ENCODE measurements at regions not wholly inside any gene's neighbourhood (a gene's known extent, or its start where the extent isn't known, plus 50 kb on each side); places are given as distances from the start of the nearest gene placed in this dataset.

DNA sequence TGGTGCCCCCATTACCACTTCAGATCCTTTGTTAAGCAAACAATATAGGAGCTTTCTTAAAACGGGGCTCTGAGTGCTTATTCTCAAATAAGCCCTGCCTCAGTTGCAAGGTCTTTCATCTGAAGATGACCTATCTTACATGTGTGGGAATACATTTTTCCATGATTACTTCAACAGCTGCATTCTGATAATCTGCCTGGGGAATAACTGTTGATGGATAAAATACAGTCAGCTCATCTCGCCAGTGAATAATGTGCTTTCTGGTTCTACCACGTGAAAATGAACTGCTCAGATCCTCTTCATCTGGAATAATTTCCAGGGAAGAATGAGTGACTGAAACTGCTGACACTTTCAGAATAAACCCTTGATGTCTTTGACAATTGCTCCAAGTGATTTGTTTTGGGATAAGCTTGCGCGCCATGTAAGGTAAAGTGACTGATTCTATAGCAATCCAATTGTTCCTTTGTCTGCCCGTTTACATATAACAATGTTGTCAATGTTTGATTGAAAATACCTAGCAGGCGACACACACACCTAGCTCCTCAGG is 161.3 kb downstream of the RTL9 start:
- TF ChIP-seq, protein P1, sequence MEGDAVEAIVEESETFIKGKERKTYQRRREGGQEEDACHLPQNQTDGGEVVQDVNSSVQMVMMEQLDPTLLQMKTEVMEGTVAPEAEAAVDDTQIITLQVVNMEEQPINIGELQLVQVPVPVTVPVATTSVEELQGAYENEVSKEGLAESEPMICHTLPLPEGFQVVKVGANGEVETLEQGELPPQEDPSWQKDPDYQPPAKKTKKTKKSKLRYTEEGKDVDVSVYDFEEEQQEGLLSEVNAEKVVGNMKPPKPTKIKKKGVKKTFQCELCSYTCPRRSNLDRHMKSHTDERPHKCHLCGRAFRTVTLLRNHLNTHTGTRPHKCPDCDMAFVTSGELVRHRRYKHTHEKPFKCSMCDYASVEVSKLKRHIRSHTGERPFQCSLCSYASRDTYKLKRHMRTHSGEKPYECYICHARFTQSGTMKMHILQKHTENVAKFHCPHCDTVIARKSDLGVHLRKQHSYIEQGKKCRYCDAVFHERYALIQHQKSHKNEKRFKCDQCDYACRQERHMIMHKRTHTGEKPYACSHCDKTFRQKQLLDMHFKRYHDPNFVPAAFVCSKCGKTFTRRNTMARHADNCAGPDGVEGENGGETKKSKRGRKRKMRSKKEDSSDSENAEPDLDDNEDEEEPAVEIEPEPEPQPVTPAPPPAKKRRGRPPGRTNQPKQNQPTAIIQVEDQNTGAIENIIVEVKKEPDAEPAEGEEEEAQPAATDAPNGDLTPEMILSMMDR (IDR thresholded peaks at IDR 0.05) = no peak
- no peak for TF ChIP-seq POLR2A (IDR thresholded peaks at IDR 0.05)
- TF ChIP-seq EP300 (IDR thresholded peaks at IDR 0.05; ENCODE audit: low read depth) = no peak

All from transverse colon (tissue), 3 donors.